Psoas muscle (tissue), 7 donors: ENCODE measurements at regions not wholly inside any gene's neighbourhood (a gene's known extent, or its start where the extent isn't known, plus 50 kb on each side); places are given as distances from the start of the nearest gene placed in this dataset.

ENCODE experiments used
- ATAC-seq, 4 donors: fragments of 200-7000 bp; cut with Tn5 transposase; one replicate each; pipeline ENCODE4 v1.9.1; 2020; ENCODE audit warnings: moderate library complexity in 3 of 4, mild to moderate bottlenecking in 2 of 4
- DNase-seq, 2 donors: peaks; one replicate each; pipeline ENCODE4 v3.0.0-alpha.2; 2020
- H3K27ac ChIP-seq: fragments of 200-600 bp; one replicate; pipeline ENCODE4 v1.8.0; 2022
- H3K27me3 ChIP-seq, 3 donors: fragments of 200-600 bp in 1 of 3; one replicate each; pipeline versions ENCODE4 v1.6.1 to v1.8.0; 2013 to 2022; ENCODE audit warnings: low read length in 2 of 3, mild to moderate bottlenecking in 2 of 3, moderate library complexity in 1 of 3; ENCODE audit not compliant: insufficient read depth in 3 of 3
- H3K36me3 ChIP-seq, 2 donors: fragments of 200-600 bp in 1 of 2; one replicate each; pipeline versions ENCODE4 v1.6.1 to v1.8.0; 2013 to 2022; ENCODE audit warnings: low read depth in 1 of 2, mild to moderate bottlenecking in 1 of 2, moderate library complexity in 1 of 2; ENCODE audit not compliant: insufficient read depth in 1 of 2
- H3K4me1 ChIP-seq: fragments of 200-600 bp; one replicate; pipeline ENCODE4 v1.8.0; 2022
- H3K4me3 ChIP-seq: fragments of 200-600 bp; one replicate; pipeline ENCODE4 v1.8.0; 2022; ENCODE audit warnings: mild to moderate bottlenecking
- H3K9me3 ChIP-seq: fragments of 200-600 bp; one replicate; pipeline ENCODE4 v1.8.0; 2022
- WGBS, 3 donors: extraction: QIAGEN DNeasy Blood & Tissue Kit; methylation state at CpG; one replicate each; pipeline versions ENCODE4 v1.1.6 to v1.1.7; 2013; 5-methylcytosine and 5-hydroxymethylcytosine counted together
- intact Hi-C, 2 donors: fragments of 100-400 bp; cut with DNase I; formaldehyde crosslinking; loops; one replicate each; pipeline versions ENCODE4 v1.11.0 to v1.14.2; 2022
- TF ChIP-seq, protein P1 (sequence below): fragments of 200-600 bp; IDR thresholded peaks from one replicate; pipeline ENCODE4 v1.8.0; 2022; ENCODE audit warnings: antibody characterized with exemption
- donor health status: healthy with polysubstance abuse.
- donor health status: DM: no; HTN: no; CAD: no; lungs with moderate emphysema.
- donor health status: Bipolar disorder and iron deficiency.
- donor health status: healthy.
- donor health status: DM: yes; HTN: yes; CAD: no.
- donor health status: DM: no; HTN: no; CAD: no.
- donor health status: DM: yes; HTN: yes; CAD: no.

DNA sequence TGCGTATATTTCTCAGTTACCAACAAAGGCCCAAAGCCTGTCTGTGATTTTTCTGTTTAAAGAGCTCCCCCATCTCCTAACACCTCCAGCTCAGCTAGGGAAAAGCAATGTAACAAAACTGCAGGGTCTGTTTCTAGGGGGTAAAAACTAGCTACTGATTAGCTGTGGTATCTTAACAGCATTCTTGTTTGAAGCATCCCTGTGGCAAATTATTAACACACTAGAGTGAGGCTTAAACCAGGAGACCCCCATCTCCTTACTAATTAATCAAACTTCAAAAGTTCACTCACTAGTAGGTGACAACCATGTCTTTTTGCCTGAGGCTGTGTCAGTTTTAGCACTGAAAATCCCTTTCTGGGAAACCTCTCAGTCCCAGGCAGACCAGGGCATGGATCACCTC lies 186.2 kb upstream of the PARD3B start:
- no peaks in the 10 kb centered on the region for H3K4me1 ChIP-seq
- no peak for ATAC-seq
- H3K36me3 ChIP-seq: no peaks in the 10 kb centered on the region
- no peaks in the 10 kb centered on the region for H3K9me3 ChIP-seq
- no peaks in the 10 kb centered on the region for H3K27me3 ChIP-seq
- no peak overlapping the region for H3K4me3 ChIP-seq
- H3K27ac ChIP-seq: no peak overlapping the region
- WGBS, 3 donors: 94 to 100% (median 97%) methylated on average over 1 of the region's 1 CpG
- TF ChIP-seq, protein P1, sequence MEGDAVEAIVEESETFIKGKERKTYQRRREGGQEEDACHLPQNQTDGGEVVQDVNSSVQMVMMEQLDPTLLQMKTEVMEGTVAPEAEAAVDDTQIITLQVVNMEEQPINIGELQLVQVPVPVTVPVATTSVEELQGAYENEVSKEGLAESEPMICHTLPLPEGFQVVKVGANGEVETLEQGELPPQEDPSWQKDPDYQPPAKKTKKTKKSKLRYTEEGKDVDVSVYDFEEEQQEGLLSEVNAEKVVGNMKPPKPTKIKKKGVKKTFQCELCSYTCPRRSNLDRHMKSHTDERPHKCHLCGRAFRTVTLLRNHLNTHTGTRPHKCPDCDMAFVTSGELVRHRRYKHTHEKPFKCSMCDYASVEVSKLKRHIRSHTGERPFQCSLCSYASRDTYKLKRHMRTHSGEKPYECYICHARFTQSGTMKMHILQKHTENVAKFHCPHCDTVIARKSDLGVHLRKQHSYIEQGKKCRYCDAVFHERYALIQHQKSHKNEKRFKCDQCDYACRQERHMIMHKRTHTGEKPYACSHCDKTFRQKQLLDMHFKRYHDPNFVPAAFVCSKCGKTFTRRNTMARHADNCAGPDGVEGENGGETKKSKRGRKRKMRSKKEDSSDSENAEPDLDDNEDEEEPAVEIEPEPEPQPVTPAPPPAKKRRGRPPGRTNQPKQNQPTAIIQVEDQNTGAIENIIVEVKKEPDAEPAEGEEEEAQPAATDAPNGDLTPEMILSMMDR: no peak
- intact Hi-C loops: no loop called here
- DNase-seq: no peak

GRCh38 chr2:204360218-204361007 lies 184.9 kb upstream of the PARD3B start:
- no peaks in the 10 kb centered on the region for H3K4me1 ChIP-seq
- no peaks in the 10 kb centered on the region for H3K9me3 ChIP-seq
- H3K27ac ChIP-seq: no peak overlapping the region
- ATAC-seq: no peak
- H3K36me3 ChIP-seq: no peaks in the 10 kb centered on the region
- TF ChIP-seq, protein P1: no peak
- H3K27me3 ChIP-seq: no peaks in the 10 kb centered on the region
- no peak for DNase-seq
- intact Hi-C loops: no loop called here
- no peak overlapping the region for H3K4me3 ChIP-seq
- 87 to 90% (median 87%) methylated on average over 5 of the region's 5 CpGs for WGBS, 3 donors

GRCh38 chr2:204361738-204362137 lies 183.5 kb upstream of the PARD3B start:
- intact Hi-C loops: no loop called here
- H3K27ac ChIP-seq: no peak overlapping the region
- DNase-seq (no peak), ATAC-seq (no peak)
- TF ChIP-seq, protein P1: no peak
- no peaks in the 10 kb centered on the region for H3K27me3 ChIP-seq
- no peaks in the 10 kb centered on the region for H3K36me3 ChIP-seq
- WGBS, 3 donors: 78 to 83% (median 79%) methylated on average over 2 of the region's 2 CpGs
- H3K9me3 ChIP-seq: no peaks in the 10 kb centered on the region
- H3K4me3 ChIP-seq: no peak overlapping the region
- H3K4me1 ChIP-seq: no peaks in the 10 kb centered on the region

DNA sequence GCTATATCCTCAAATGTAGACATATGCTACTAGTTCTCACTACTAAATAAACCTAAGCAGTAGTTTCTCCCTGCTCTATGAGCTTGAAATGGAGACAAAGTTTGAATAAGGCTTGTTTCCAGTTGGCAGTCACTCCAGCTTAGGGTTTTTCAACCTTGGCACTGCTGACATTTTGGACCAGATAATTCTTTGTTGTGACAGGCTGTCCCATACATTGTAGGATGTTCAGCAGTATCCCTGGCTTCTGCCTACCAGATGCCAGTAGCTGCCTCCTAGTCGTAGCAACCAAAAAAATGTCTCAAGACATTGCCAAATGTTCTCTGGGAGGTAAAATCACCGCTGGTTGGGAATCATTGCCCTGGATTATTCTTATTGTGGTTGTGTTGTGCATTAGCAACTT lies 182.7 kb upstream of the PARD3B start:
- Histone ChIP-seq H3K36me3 (no peaks in the 10 kb centered on the region), H3K27me3 (no peaks in the 10 kb centered on the region), H3K4me3 (no peak overlapping the region), H3K9me3 (no peaks in the 10 kb centered on the region), H3K4me1 (no peaks in the 10 kb centered on the region), H3K27ac (no peak overlapping the region)
- intact Hi-C loops: no loop called here
- WGBS, 3 donors: 25 to 38% (median 27%) methylated on average over 2 of the region's 2 CpGs
- TF ChIP-seq, protein P1: no peak
- no peak for DNase-seq
- no peak for ATAC-seq

GRCh38 chr2:204363513-204363912 lies 181.8 kb upstream of the PARD3B start:
- TF ChIP-seq, protein P1: no peak
- 82 to 97% (median 86%) methylated on average over 2 of the region's 2 CpGs for WGBS, 3 donors
- intact Hi-C loops: no loop called here
- DNase-seq: no peak
- no peak for ATAC-seq
- Histone ChIP-seq H3K4me3 (no peak overlapping the region), H3K4me1 (no peaks in the 10 kb centered on the region), H3K27me3 (no peaks in the 10 kb centered on the region), H3K9me3 (no peaks in the 10 kb centered on the region), H3K27ac (no peak overlapping the region), H3K36me3 (no peaks in the 10 kb centered on the region)
